Naive thymus-derived CD8-positive, alpha-beta T cell (primary cell): ENCODE measurements at regions not wholly inside any gene's neighbourhood (a gene's known extent, or its start where the extent isn't known, plus 50 kb on each side); places are given as distances from the start of the nearest gene placed in this dataset.

ENCODE experiments used
- ATAC-seq, 2 donors: fragments of 150-1000 bp; cut with Tn5 transposase in 1 of 2; sonication (Bioruptor Pico), chemical (Tn5 transposase) in 1 of 2; 1 replicate in 1 of 2; 2 replicates in 1 of 2; pipeline ENCODE4 v1.10.0; 2021; ENCODE audit warnings: mild to moderate bottlenecking in 2 of 2, moderate library complexity in 2 of 2
- POLR2A ChIA-PET: fragments of 350-600 bp; sonication (Branson Sonifier 250); formaldehyde crosslinking; loops from one replicate; lab custom pipeline; 2021; ENCODE audit warnings: antibody characterized with exemption; lab: Charles Lee
- DNase-seq, 10 donors: peaks; one replicate each; pipeline versions ENCODE4 v3.0.0 to v3.0.0-alpha.2; 2020 to 2022
- H3K27ac Mint-ChIP-seq, 10 donors: one replicate each; pipeline ENCODE4 v1.8.0; 2020 to 2022; ENCODE audit warnings: mild to moderate bottlenecking in 10 of 10, mixed read lengths in 10 of 10, moderate library complexity in 4 of 10, inconsistent platforms in 1 of 10
- H3K27me3 Mint-ChIP-seq, 5 donors: one replicate each; pipeline ENCODE4 v1.8.0; 2021 to 2022; ENCODE audit warnings: mixed read lengths in 5 of 5
- H3K36me3 Mint-ChIP-seq, 3 donors: one replicate each; pipeline ENCODE4 v1.8.0; 2020 to 2022; ENCODE audit warnings: mixed read lengths in 3 of 3, mild to moderate bottlenecking in 2 of 3, inconsistent platforms in 1 of 3
- H3K4me1 Mint-ChIP-seq, 4 donors: one replicate each; pipeline ENCODE4 v1.8.0; 2021 to 2022; ENCODE audit warnings: mixed read lengths in 4 of 4
- H3K4me3 Mint-ChIP-seq, 10 donors: one replicate each; pipeline ENCODE4 v1.8.0; 2020 to 2022; ENCODE audit warnings: mild to moderate bottlenecking in 10 of 10, mixed read lengths in 10 of 10, moderate library complexity in 6 of 10, inconsistent platforms in 1 of 10
- H3K9me3 Mint-ChIP-seq, 9 donors: one replicate each; pipeline ENCODE4 v1.8.0; 2020 to 2022; ENCODE audit warnings: mixed read lengths in 9 of 9, mild to moderate bottlenecking in 3 of 9, inconsistent platforms in 1 of 9, moderate library complexity in 1 of 9

GRCh38 chr1:88189525-88189924, 494.5 kb upstream of the PKN2 start:
- Mint-ChIP-seq H3K27me3 (peaks cover 2 to 38% (median 6%) of the 10 kb centered on the region in 5 donors), H3K27ac (no peak overlapping the region), H3K4me3 (no peak overlapping the region), H3K9me3 (no peaks in the 10 kb centered on the region), H3K36me3 (no peaks in the 10 kb centered on the region), H3K4me1 (peaks cover 0 to 36% (median 0%) of the 10 kb centered on the region in 4 donors)
- POLR2A ChIA-PET: no interaction called here
- no peak for ATAC-seq
- DNase-seq: no peak

GRCh38 chr1:88191917-88192316, 492.2 kb upstream of the PKN2 start:
- Mint-ChIP-seq H3K27me3 (peaks cover 0 to 21% (median 3%) of the 10 kb centered on the region in 5 donors), H3K27ac (peak overlapping the region in 1 of 10 donors; percentile 26), H3K36me3 (no peaks in the 10 kb centered on the region), H3K4me3 (no peak overlapping the region), H3K4me1 (peaks cover 0 to 36% (median 0%) of the 10 kb centered on the region in 4 donors), H3K9me3 (no peaks in the 10 kb centered on the region)
- DNase-seq (no peak), ATAC-seq (no peak)
- POLR2A ChIA-PET: no interaction called here

DNA sequence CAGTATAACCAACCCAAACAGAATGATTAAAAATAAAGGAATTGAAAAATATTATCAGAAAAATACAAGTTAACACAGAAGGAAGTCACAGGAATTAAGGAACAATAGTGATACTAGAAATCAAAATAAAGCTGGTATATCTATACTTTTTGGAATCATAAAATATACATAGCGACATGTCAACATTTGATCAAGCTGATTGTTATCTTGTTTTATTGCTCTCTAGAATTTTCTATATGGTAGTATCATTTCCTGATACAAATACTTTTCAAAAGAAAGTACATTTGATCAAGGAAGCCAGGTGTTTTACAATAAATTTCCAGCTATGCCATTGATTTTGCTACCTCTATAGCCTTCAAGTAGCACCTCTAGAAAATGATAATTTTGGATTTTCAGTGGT, 489.5 kb upstream of the PKN2 start:
- POLR2A ChIA-PET: no interaction called here
- peaks cover 0 to 21% (median 3%) of the 10 kb centered on the region in 5 donors for H3K27me3 Mint-ChIP-seq
- no peak overlapping the region for H3K4me3 Mint-ChIP-seq
- no peaks in the 10 kb centered on the region for H3K9me3 Mint-ChIP-seq
- DNase-seq (no peak), ATAC-seq (no peak)
- no peaks in the 10 kb centered on the region for H3K36me3 Mint-ChIP-seq
- peaks cover 0 to 30% (median 0%) of the 10 kb centered on the region in 4 donors for H3K4me1 Mint-ChIP-seq
- H3K27ac Mint-ChIP-seq: peak overlapping the region in 1 of 10 donors; percentile 2

DNA sequence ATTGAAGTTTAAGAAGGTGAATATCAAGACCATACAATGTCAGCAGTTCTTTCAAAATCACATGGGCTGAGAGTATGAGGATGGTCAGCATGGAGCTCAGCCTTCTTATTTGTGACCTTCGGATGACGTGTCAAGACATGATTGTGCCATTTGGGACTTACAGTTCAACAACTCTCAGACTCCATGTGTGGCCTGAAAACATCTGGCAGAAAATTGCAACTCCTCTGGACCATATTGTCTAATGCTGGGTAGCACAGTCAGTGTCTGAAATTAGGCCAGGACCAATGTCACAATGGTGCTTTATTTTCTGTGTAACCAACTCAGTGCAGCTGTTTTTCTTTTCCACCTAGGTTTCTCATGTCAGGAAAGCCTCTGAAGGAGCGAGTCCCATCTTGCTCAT, 483.5 kb upstream of the PKN2 start:
- POLR2A ChIA-PET: no interaction called here
- Mint-ChIP-seq H3K27ac (no peak overlapping the region), H3K27me3 (peaks cover 1 to 13% (median 6%) of the 10 kb centered on the region in 5 donors), H3K4me1 (no peaks in the 10 kb centered on the region), H3K4me3 (no peak overlapping the region), H3K36me3 (no peaks in the 10 kb centered on the region), H3K9me3 (peaks cover 0 to 2% (median 0%) of the 10 kb centered on the region in 9 donors)
- ATAC-seq (no peak), DNase-seq (no peak)

DNA sequence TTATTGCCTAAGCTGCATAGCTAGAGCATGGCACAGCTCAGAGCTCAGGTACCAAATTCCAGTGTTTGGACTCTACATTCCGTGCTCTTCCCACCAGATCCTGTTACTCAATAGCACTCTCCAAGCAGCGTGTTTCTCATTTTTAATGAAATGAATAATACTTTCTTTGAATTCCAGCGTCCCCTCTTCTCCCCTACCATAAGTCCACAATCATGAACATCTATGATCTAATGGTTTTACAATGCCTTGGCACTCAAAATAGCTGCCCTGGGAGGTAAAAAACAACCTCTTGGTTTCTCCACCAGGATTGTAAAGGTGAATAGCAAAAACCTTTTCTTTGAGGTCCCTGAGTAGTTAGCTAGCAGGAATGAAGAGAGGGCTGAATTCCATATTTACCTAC, 480.0 kb upstream of the PKN2 start:
- H3K9me3 Mint-ChIP-seq: peaks cover 0 to 2% (median 0%) of the 10 kb centered on the region in 9 donors
- DNase-seq (no peak), ATAC-seq (no peak)
- POLR2A ChIA-PET: no interaction called here
- H3K4me1 Mint-ChIP-seq: no peaks in the 10 kb centered on the region
- H3K27me3 Mint-ChIP-seq: peaks cover 2 to 24% (median 13%) of the 10 kb centered on the region in 5 donors
- no peak overlapping the region for H3K4me3 Mint-ChIP-seq
- H3K36me3 Mint-ChIP-seq: no peaks in the 10 kb centered on the region
- no peak overlapping the region for H3K27ac Mint-ChIP-seq

DNA sequence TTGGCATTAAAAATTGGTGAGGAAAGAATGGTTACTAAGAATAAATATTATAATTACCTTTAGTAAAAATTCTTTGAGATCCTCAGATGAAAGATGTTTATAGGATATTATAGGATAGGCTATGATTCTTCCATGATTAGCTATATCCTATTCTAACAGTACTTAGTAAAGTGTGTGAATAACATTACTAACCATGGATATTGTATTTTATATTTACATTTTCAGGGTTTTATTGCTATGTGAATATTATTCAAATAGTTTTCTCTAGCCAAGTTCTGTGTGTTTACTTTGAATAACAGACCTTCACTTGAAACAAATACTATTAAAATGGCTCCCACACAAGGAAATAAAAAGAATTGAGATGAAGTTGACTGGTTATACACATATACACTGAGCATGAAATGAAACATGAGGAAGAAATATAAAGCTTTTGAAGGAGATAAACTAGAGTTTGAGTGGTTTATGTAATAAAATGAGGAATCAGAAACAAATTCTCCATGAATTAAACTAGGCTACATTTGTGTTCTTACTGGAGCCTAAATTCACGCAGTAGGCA, 479.4 kb upstream of the PKN2 start:
- Mint-ChIP-seq H3K27me3 (peaks cover 2 to 24% (median 13%) of the 10 kb centered on the region in 5 donors), H3K27ac (no peak overlapping the region), H3K4me3 (no peak overlapping the region), H3K4me1 (no peaks in the 10 kb centered on the region), H3K36me3 (no peaks in the 10 kb centered on the region), H3K9me3 (peaks cover 0 to 2% (median 0%) of the 10 kb centered on the region in 9 donors)
- POLR2A ChIA-PET: no interaction called here
- DNase-seq (no peak), ATAC-seq (no peak)

- H3K27ac Mint-ChIP-seq: no peak overlapping the region
- no peak for ATAC-seq
Measured at GRCh38 chr1:88208389-88208788, 475.7 kb upstream of the PKN2 start.

GRCh38 chr1:88210103-88210787, 473.8 kb upstream of the PKN2 start:
- POLR2A ChIA-PET: no interaction called here
- Mint-ChIP-seq H3K4me3 (no peak overlapping the region), H3K36me3 (no peaks in the 10 kb centered on the region), H3K4me1 (no peaks in the 10 kb centered on the region), H3K9me3 (no peaks in the 10 kb centered on the region), H3K27ac (no peak overlapping the region), H3K27me3 (peaks cover 0 to 12% (median 8%) of the 10 kb centered on the region in 5 donors)
- ATAC-seq (no peak), DNase-seq (no peak)

More at GRCh38 chr1:88208389-88208788, 475.7 kb upstream of the PKN2 start:
- no peak for DNase-seq
- Mint-ChIP-seq H3K36me3 (no peaks in the 10 kb centered on the region), H3K27me3 (peaks cover 2 to 12% (median 9%) of the 10 kb centered on the region in 5 donors), H3K4me1 (no peaks in the 10 kb centered on the region), H3K4me3 (no peak overlapping the region), H3K9me3 (no peaks in the 10 kb centered on the region)
- POLR2A ChIA-PET: no interaction called here

- ATAC-seq: no peak
Measured at GRCh38 chr1:88216441-88216840, 467.6 kb upstream of the PKN2 start.

DNA sequence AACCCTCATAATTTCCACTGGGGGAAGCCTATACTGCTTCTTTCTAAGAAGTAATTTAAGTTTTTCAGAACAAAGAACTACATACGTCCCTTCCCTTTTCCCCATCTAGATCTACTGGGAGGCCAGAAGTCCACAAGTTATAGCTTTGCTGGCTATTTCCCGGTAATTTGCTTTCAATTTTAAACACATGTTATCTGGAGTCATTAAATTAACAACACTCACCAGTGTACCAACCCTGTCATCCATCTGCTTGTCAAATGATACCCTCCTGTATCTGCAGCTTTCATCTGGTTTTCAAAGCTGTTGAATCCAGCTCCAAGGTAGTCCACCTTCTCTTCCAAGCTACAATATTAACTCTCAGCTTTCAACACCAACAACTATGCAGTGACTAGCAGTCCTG, 466.7 kb upstream of the PKN2 start:
- Mint-ChIP-seq H3K27me3 (peaks cover 0 to 15% (median 4%) of the 10 kb centered on the region in 5 donors), H3K4me3 (no peak overlapping the region), H3K36me3 (no peaks in the 10 kb centered on the region), H3K9me3 (no peaks in the 10 kb centered on the region), H3K4me1 (no peaks in the 10 kb centered on the region), H3K27ac (no peak overlapping the region)
- POLR2A ChIA-PET: no interaction called here
- ATAC-seq (no peak), DNase-seq (no peak)

More at GRCh38 chr1:88216441-88216840, 467.6 kb upstream of the PKN2 start:
- H3K36me3 Mint-ChIP-seq: no peaks in the 10 kb centered on the region
- no peak overlapping the region for H3K4me3 Mint-ChIP-seq
- H3K9me3 Mint-ChIP-seq: no peaks in the 10 kb centered on the region
- no peak overlapping the region for H3K27ac Mint-ChIP-seq
- H3K4me1 Mint-ChIP-seq: no peaks in the 10 kb centered on the region
- POLR2A ChIA-PET: no interaction called here
- H3K27me3 Mint-ChIP-seq: peaks cover 0 to 15% (median 2%) of the 10 kb centered on the region in 5 donors
- DNase-seq: no peak

- no peaks in the 10 kb centered on the region for H3K4me1 Mint-ChIP-seq
- no peak overlapping the region for H3K27ac Mint-ChIP-seq
- no peak overlapping the region for H3K4me3 Mint-ChIP-seq
- DNase-seq: no peak
- POLR2A ChIA-PET: no interaction called here
- no peaks in the 10 kb centered on the region for H3K36me3 Mint-ChIP-seq
- no peak for ATAC-seq
- no peaks in the 10 kb centered on the region for H3K9me3 Mint-ChIP-seq
- H3K27me3 Mint-ChIP-seq: peaks cover 0 to 15% (median 4%) of the 10 kb centered on the region in 5 donors
Measured at GRCh38 chr1:88219521-88219920, 464.6 kb upstream of the PKN2 start.

DNA sequence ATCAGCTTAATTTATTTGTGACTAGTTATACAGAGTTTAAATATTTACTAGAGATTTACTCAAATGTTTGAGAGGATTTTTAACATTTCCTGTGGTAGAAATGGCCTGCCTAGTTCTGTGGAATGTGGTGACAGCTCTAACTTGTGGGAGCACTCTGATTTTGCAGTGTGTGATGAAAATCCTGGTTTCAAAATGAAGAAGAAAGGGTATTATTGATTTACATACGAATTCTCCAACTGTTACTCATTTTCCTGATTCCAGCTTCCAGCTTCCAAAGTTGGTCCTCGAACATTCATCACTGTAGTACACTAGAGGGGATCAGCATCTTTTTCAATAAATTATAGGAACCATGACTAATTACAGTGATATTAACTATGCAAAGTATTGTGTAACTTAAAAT, 462.7 kb upstream of the PKN2 start:
- DNase-seq (no peak), ATAC-seq (no peak)
- no peaks in the 10 kb centered on the region for H3K4me1 Mint-ChIP-seq
- no peak overlapping the region for H3K4me3 Mint-ChIP-seq
- H3K27ac Mint-ChIP-seq: no peak overlapping the region
- H3K9me3 Mint-ChIP-seq: no peaks in the 10 kb centered on the region
- POLR2A ChIA-PET: no interaction called here
- H3K27me3 Mint-ChIP-seq: peaks cover 0 to 15% (median 10%) of the 10 kb centered on the region in 5 donors
- no peaks in the 10 kb centered on the region for H3K36me3 Mint-ChIP-seq

DNA sequence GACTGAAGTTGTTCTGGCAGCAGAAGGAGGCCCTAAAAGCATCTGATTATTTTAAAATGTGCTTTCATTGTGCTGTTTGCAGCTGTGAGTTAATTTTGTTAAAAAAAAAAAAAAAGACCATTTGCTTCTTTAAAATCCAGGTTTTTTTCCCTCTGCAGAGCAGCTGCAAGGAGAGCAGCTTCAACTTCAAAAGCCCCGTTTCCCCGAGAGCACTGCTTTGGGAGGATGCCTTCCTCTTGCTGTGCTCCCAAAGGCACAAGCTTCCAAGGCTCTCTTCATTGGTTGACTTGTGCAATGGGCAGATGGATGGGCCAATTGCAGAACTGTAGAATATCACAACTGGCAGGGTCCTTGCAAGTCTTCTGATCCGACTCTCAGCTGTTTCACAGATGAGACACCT, 459.2 kb upstream of the PKN2 start:
- H3K36me3 Mint-ChIP-seq: no peaks in the 10 kb centered on the region
- H3K4me3 Mint-ChIP-seq: no peak overlapping the region
- no peak overlapping the region for H3K27ac Mint-ChIP-seq
- POLR2A ChIA-PET: no interaction called here
- ATAC-seq (no peak), DNase-seq (no peak)
- no peaks in the 10 kb centered on the region for H3K4me1 Mint-ChIP-seq
- no peaks in the 10 kb centered on the region for H3K9me3 Mint-ChIP-seq
- H3K27me3 Mint-ChIP-seq: peaks cover 0 to 8% (median 2%) of the 10 kb centered on the region in 5 donors
